Cardiac septum (tissue), 1 donor: ENCODE measurements at regions not wholly inside any gene's neighbourhood (a gene's known extent, or its start where the extent isn't known, plus 50 kb on each side); places are given as distances from the start of the nearest gene placed in this dataset.

ENCODE experiments used
- DNase-seq: peaks from one replicate; pipeline ENCODE4 v3.0.0-alpha.2; 2020; ENCODE audit warnings: low spot score
- intact Hi-C: fragments of 100-400 bp; cut with DNase I; formaldehyde crosslinking; loops from one replicate; pipeline ENCODE4 v1.14.0; 2022
- donor health status: DM: no; HTN: no; CAD: no.

GRCh38 chr1:177746155-177746554 is 223.7 kb downstream of the SEC16B start:
- intact Hi-C loops = no loop called here
- DNase-seq = no peak

GRCh38 chr1:177744906-177745305 is 225.0 kb downstream of the SEC16B start:
- intact Hi-C loops = no loop called here
- DNase-seq = no peak

- DNase-seq = no peak
- intact Hi-C loops = no loop called here
Measured at GRCh38 chr1:177741476-177741875, 228.4 kb downstream of the SEC16B start.

- no peak for DNase-seq
- intact Hi-C loops = no loop called here
Measured at GRCh38 chr1:177739780-177740179, 230.1 kb downstream of the SEC16B start.

- intact Hi-C loops = no loop called here
- DNase-seq = no peak
Measured at GRCh38 chr1:177737456-177737855, 232.4 kb downstream of the SEC16B start.

- intact Hi-C loops = no loop called here
Measured at GRCh38 chr1:177732178-177732577, 237.7 kb downstream of the SEC16B start.

GRCh38 chr1:177729646-177730045 is 240.2 kb downstream of the SEC16B start:
- intact Hi-C loops = no loop called here
- DNase-seq = no peak

More at GRCh38 chr1:177732178-177732577, 237.7 kb downstream of the SEC16B start:
- no peak for DNase-seq

GRCh38 chr1:177723533-177723932 is 246.3 kb downstream of the SEC16B start:
- intact Hi-C loops = no loop called here
- DNase-seq = no peak

- intact Hi-C loops = no loop called here
- DNase-seq = no peak
Measured at GRCh38 chr1:177710696-177711620, 258.9 kb downstream of the SEC16B start.

GRCh38 chr1:177708406-177708805 is 261.5 kb downstream of the SEC16B start:
- intact Hi-C loops = no loop called here
- DNase-seq = no peak

- DNase-seq = no peak
- intact Hi-C loops = no loop called here
Measured at GRCh38 chr1:177706977-177707376, 262.9 kb downstream of the SEC16B start.

- no peak for DNase-seq
- intact Hi-C loops = no loop called here
Measured at GRCh38 chr1:177705839-177706238, 264.0 kb downstream of the SEC16B start.

- intact Hi-C loops = no loop called here
- no peak for DNase-seq
Measured at GRCh38 chr1:177703888-177704446, 265.9 kb downstream of the SEC16B start.

- intact Hi-C loops = no loop called here
- no peak for DNase-seq
Measured at GRCh38 chr1:177701654-177702353, 268.1 kb downstream of the SEC16B start.

GRCh38 chr1:177700856-177701255 is 269.0 kb downstream of the SEC16B start:
- DNase-seq = no peak
- intact Hi-C loops = no loop called here

GRCh38 chr1:177690996-177691395 is 278.9 kb downstream of the SEC16B start:
- intact Hi-C loops = no loop called here

GRCh38 chr1:177687544-177687943 is 282.3 kb downstream of the SEC16B start:
- intact Hi-C loops = no loop called here
- no peak for DNase-seq

More at GRCh38 chr1:177690996-177691395, 278.9 kb downstream of the SEC16B start:
- no peak for DNase-seq

GRCh38 chr1:177686933-177687332 is 282.9 kb downstream of the SEC16B start:
- no peak for DNase-seq
- intact Hi-C loops = no loop called here

- DNase-seq = no peak
- intact Hi-C loops = no loop called here
Measured at GRCh38 chr1:177669161-177669560, 300.7 kb downstream of the SEC16B start.

GRCh38 chr1:177665935-177666334 is 303.9 kb downstream of the SEC16B start:
- intact Hi-C loops = no loop called here
- no peak for DNase-seq
